AG09309 (cell line): ENCODE measurements at regions not wholly inside any gene's neighbourhood (a gene's known extent, or its start where the extent isn't known, plus 50 kb on each side); places are given as distances from the start of the nearest gene placed in this dataset.
"Not testable (repeated sequence)": the region's sequence is repeated elsewhere in the genome, so short reads cannot be mapped to it uniquely, and the experiment has no call there.

Experiments used
- DNase-seq: peaks from one replicate; pipeline ENCODE4 v3.0.0-alpha.2; 2010; ENCODE audit warnings: low read depth
- H3K4me3 ChIP-seq: 2 replicates; pipeline ENCODE4 v1.5.1; 2011; ENCODE audit warnings: mild to moderate bottlenecking, low read depth, low read length, moderate library complexity; ENCODE audit not compliant: control insufficient read depth
- TF ChIP-seq, protein P1 (sequence below): IDR thresholded peaks from 2 replicates; pipeline ENCODE4 v1.5.1; 2011; ENCODE audit warnings: mild to moderate bottlenecking, low read depth, low read length, inconsistent platforms; ENCODE audit not compliant: insufficient read depth, control insufficient read depth; ENCODE audit errors: missing control alignments

DNA sequence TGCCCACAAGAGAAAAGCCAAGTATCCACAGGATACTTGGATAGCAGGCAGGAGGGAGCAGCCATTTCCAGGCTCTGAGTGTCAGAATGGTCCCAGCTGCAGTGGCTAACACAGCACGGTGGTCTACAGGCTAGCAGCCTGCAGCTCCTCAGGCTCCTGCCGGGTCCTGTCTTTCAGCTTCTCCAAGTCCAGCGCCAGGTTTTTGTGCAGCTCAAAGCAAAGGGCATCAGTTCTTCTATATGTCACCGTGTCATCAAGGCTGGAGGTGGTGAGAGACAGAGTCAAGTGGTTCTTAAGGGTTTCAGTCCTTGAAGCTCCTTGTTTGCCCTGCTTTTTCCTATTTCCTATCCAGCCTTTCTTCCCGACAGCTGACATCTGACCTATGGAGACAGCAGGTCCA is 188.6 kb downstream of the NUFIP1 start:
- DNase-seq, result no peak
- TF ChIP-seq, protein P1, sequence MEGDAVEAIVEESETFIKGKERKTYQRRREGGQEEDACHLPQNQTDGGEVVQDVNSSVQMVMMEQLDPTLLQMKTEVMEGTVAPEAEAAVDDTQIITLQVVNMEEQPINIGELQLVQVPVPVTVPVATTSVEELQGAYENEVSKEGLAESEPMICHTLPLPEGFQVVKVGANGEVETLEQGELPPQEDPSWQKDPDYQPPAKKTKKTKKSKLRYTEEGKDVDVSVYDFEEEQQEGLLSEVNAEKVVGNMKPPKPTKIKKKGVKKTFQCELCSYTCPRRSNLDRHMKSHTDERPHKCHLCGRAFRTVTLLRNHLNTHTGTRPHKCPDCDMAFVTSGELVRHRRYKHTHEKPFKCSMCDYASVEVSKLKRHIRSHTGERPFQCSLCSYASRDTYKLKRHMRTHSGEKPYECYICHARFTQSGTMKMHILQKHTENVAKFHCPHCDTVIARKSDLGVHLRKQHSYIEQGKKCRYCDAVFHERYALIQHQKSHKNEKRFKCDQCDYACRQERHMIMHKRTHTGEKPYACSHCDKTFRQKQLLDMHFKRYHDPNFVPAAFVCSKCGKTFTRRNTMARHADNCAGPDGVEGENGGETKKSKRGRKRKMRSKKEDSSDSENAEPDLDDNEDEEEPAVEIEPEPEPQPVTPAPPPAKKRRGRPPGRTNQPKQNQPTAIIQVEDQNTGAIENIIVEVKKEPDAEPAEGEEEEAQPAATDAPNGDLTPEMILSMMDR, result no peak
- H3K4me3 ChIP-seq, result no peak overlapping the region

GRCh38 chr13:44797685-44798084 is 191.6 kb downstream of the NUFIP1 start:
- TF ChIP-seq, protein P1, result no peak
- no peak for DNase-seq
- no peak overlapping the region for H3K4me3 ChIP-seq

- TF ChIP-seq, protein P1, result no peak
- H3K4me3 ChIP-seq, result no peak overlapping the region
- DNase-seq, result no peak
Observed at GRCh38 chr13:44796597-44797490, 192.4 kb downstream of the NUFIP1 start.

DNA sequence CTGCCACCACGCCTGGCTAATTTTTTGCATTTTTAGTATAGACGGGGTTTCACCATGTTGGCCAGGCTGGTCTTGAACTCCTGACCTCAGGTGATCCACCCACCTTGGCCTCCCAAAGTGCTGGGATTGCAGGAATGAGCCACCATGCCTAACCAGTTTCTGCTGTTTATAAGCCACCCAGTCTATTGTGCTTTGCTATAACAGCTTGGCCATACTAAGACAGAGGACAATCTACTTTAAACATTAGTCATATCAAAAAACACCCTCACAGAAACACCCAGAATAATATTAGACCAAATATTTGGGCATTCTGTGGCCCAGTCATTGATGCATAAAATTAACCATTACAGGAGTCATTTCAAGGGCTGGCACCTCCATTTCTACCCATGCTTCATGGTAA is 193.2 kb downstream of the NUFIP1 start:
- not testable (repeated sequence) for DNase-seq, H3K4me3 ChIP-seq

- TF ChIP-seq, protein P1, result no peak
- DNase-seq, result no peak
- H3K4me3 ChIP-seq, result no peak overlapping the region
Observed at GRCh38 chr13:44795176-44795575, 194.1 kb downstream of the NUFIP1 start.

GRCh38 chr13:44792096-44792495 is 197.2 kb downstream of the NUFIP1 start:
- no peak for DNase-seq
- TF ChIP-seq, protein P1, result no peak
- H3K4me3 ChIP-seq, result no peak overlapping the region

GRCh38 chr13:44790289-44790688 is 199.0 kb downstream of the NUFIP1 start:
- no peak for DNase-seq
- TF ChIP-seq, protein P1, result no peak
- no peak overlapping the region for H3K4me3 ChIP-seq
